GM12878 (cell line): ENCODE measurements at regions not wholly inside any gene's neighbourhood (a gene's known extent, or its start where the extent isn't known, plus 50 kb on each side); places are given as distances from the start of the nearest gene placed in this dataset.

Experiments used
- ATAC-seq: fragments of 200-7000 bp; cut with Tn5 transposase; 3 replicates; pipeline ENCODE4 v1.9.1; 2020; ENCODE audit warnings: mild to moderate bottlenecking, moderate library complexity
- BruUV-seq: library from RNA; stranded (reverse); fragments of 400-500 nt; replicated peaks from 2 replicates; lab custom pipeline; 2021; lab: Mats Ljungman, UMichigan
- CTCF ChIA-PET: fragments of 300-600 bp; sonication (Branson Sonifier 250); formaldehyde crosslinking; extraction: SDS; loops from one replicate; lab custom pipeline; 2021; ENCODE audit warnings: inconsistent platforms; lab: Yijun Ruan, JAX
- POLR2A ChIA-PET: fragments of 350-600 bp; formaldehyde crosslinking; extraction: SDS; loops from one replicate; lab custom pipeline; 2021; ENCODE audit warnings: inconsistent platforms; lab: Charles Lee
- RAD21 ChIA-PET: fragments of 300-600 bp; sonication (Branson Sonifier 250); formaldehyde crosslinking; loops from one replicate; lab custom pipeline; 2023; ENCODE audit warnings: antibody characterized with exemption; ENCODE audit not compliant: unreplicated experiment; lab: Charles Lee
- SMC1A ChIA-PET: fragments of 300-600 bp; sonication (Branson Sonifier 250); formaldehyde crosslinking; loops from one replicate; lab custom pipeline; 2023; ENCODE audit not compliant: unreplicated experiment, uncharacterized antibody; lab: Charles Lee
- DNase-seq: peaks from one replicate; pipeline ENCODE4 v3.0.0-alpha.2; 2011; ENCODE audit warnings: low read depth, low spot score
- FAIRE-seq: peaks from 3 replicates; lab custom pipeline; 2011; peaks lifted over from hg19 to GRCh38; lab: Jason Lieb, UNC
- H2AFZ ChIP-seq: 2 replicates; pipeline ENCODE4 v1.6.0; 2011; ENCODE audit warnings: low read depth, low read length, control low read depth; ENCODE audit not compliant: control insufficient read depth
- H3K27ac ChIP-seq: 2 replicates; pipeline ENCODE4 v1.5.1; 2011; ENCODE audit warnings: control low read depth; ENCODE audit not compliant: control insufficient read depth, insufficient read depth
- H3K27me3 ChIP-seq, 2 experiments: replicated peaks in 1 of 2; 2 replicates each; pipeline versions ENCODE4 v1.6.0 to v1.6.1; 2011; ENCODE audit warnings: low read length in 1 of 2; ENCODE audit not compliant: control insufficient read depth in 2 of 2, insufficient read depth in 2 of 2
- H3K36me3 ChIP-seq, 2 experiments: 2 replicates each; pipeline ENCODE4 v1.5.1; 2011; ENCODE audit warnings: low read length in 1 of 2; ENCODE audit not compliant: control insufficient read depth in 2 of 2, insufficient read depth in 2 of 2
- H3K4me1 ChIP-seq: 2 replicates; pipeline ENCODE4 v1.6.1; 2011; ENCODE audit warnings: mild to moderate bottlenecking, low read length, moderate library complexity, mixed read lengths; ENCODE audit not compliant: control insufficient read depth, insufficient read depth
- H3K4me2 ChIP-seq: 2 replicates; pipeline ENCODE4 v1.6.0; 2011; ENCODE audit warnings: control low read depth; ENCODE audit not compliant: control insufficient read depth, insufficient read depth
- H3K4me3 ChIP-seq: fragments of 200-600 bp; sonication (generic); 2 replicates; pipeline ENCODE4 v1.5.1; 2016
- H3K79me2 ChIP-seq: 2 replicates; pipeline ENCODE4 v1.6.0; 2011; ENCODE audit warnings: low read length; ENCODE audit not compliant: control insufficient read depth, insufficient read depth
- H3K9ac ChIP-seq: 2 replicates; pipeline ENCODE4 v1.8.0; 2011; ENCODE audit warnings: low read length, control low read depth, mixed read lengths; ENCODE audit not compliant: control insufficient read depth, insufficient read depth
- H3K9me3 ChIP-seq: replicated peaks from 3 replicates; pipeline ENCODE4 v1.5.1; 2011; ENCODE audit warnings: mild to moderate bottlenecking, low read length; ENCODE audit not compliant: control insufficient read depth, insufficient read depth
- H4K20me1 ChIP-seq: 2 replicates; pipeline ENCODE4 v1.6.0; 2011; ENCODE audit not compliant: control insufficient read depth, insufficient read depth
- CEBPZ ChIP-seq: fragments of 150-350 bp; IDR thresholded peaks from 2 replicates; pipeline ENCODE4 v1.6.1; 2016; ENCODE audit warnings: low read depth, low read length
- HDAC2 ChIP-seq: fragments of 200-600 bp; sonication (generic); IDR thresholded peaks from 2 replicates; pipeline ENCODE4 v1.6.1; 2017
- KAT2A ChIP-seq: conservative IDR thresholded peaks from 2 replicates; pipeline ENCODE4 v1.6.1; 2011; ENCODE audit warnings: low read depth, low read length; ENCODE audit not compliant: control insufficient read depth
- MXI1 ChIP-seq: fragments of 150-350 bp; IDR thresholded peaks from 2 replicates; pipeline ENCODE4 v1.6.1; 2011; ENCODE audit warnings: low read depth, mild to moderate bottlenecking, inconsistent platforms, low read length, improper control_type of control experiment
- POLR2AphosphoS2 ChIP-seq: IDR thresholded peaks from 2 replicates; pipeline ENCODE4 v1.6.1; 2011; ENCODE audit warnings: low read depth, mild to moderate bottlenecking, low read length, improper control_type of control experiment, moderate library complexity
- STAT1 ChIP-seq: fragments of 450-650 bp; conservative IDR thresholded peaks from 2 replicates; pipeline ENCODE4 v1.6.1; 2014; ENCODE audit warnings: antibody characterized with exemption, mild to moderate bottlenecking
- ZNF274 ChIP-seq: IDR thresholded peaks from one replicate; pipeline ENCODE4 v1.8.0; 2011; ENCODE audit not compliant: insufficient read length, insufficient read depth
- WGBS: methylation state at CpG from one replicate; pipeline ENCODE4 v1.1.6; 2016; ENCODE audit warnings: low lambda C conversion rate; ENCODE audit not compliant: insufficient replicate concordance, insufficient coverage; ENCODE audit errors: missing lambda C conversion rate; 5-methylcytosine and 5-hydroxymethylcytosine counted together
- in situ Hi-C: fragments of 300-500 bp; cut with MboI; formaldehyde crosslinking; loops from 9 replicates; pipeline ENCODE4 v1.14.3; 2018; ENCODE audit warnings: mixed read lengths
- intact Hi-C: fragments of 100-400 bp; cut with micrococcal nuclease; formaldehyde crosslinking; loops from one replicate; pipeline ENCODE4 v1.14.2; 2022; ENCODE audit not compliant: unreplicated experiment

DNA sequence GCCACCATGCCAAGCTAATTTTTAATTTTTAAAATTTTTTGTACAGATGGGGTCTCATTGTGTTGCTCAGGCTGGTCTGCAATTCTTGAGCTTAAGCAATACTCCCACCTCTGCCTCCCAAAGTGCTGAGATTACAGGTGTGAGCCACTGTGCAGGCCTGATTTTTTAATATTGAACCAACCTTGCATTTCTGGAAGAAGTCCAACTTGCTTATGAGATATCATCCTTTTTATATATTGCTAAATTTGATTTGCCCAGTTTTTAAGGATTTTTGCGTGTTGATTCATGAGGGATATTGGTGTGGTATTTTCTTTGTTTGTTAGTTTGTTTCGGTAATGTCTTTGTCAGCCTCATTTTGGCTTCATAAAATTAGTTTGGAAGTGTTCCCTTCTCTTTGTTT, 196.4 kb downstream of the SEC14L1 start:
- BruUV-seq, result TSS peak; percentile 17
- no peak overlapping the region for H3K9ac ChIP-seq
- ATAC-seq, result no peak
- SMC1A ChIA-PET, result interaction anchor here (1.7 kb wide), 1 partner anchor 63 kb away, joined by 5 read pairs; no protein-coding TSS in a partner anchor
- RAD21 ChIA-PET, result no interaction called here
- H3K27me3 ChIP-seq, result no peaks in the 10 kb centered on the region
- H2AFZ ChIP-seq, result no peak overlapping the region
- CTCF ChIA-PET, result no interaction called here
- H3K36me3 ChIP-seq, result 0 out of 4 replicates have a peak, but pooled peaks cover 0 to 4% of the 10 kb centered on the region in 2 experiments
- intact Hi-C loops (no loop called here), in situ Hi-C loops (loop anchor here (25.0 kb wide), 1 partner anchor 100 kb away; no protein-coding TSS in a partner anchor)
- peaks cover 32% of the 10 kb centered on the region for H3K79me2 ChIP-seq
- POLR2A ChIA-PET, result interaction anchor here (0.6 kb wide), 1 partner anchor 218 kb away, joined by 3 read pairs; no protein-coding TSS in a partner anchor
- H3K27ac ChIP-seq, result no peak overlapping the region
- no peak overlapping the region for H3K4me3 ChIP-seq
- peaks cover 2% of the 10 kb centered on the region for H3K9me3 ChIP-seq
- no peak for DNase-seq
- WGBS, result 97% methylated on average over 2 of the region's 2 CpGs
- FAIRE-seq, result no peak
- TF ChIP-seq STAT1 (no peak), POLR2AphosphoS2 (no peak), MXI1 (no peak), HDAC2 (no peak), CEBPZ (no peak), KAT2A (no peak), ZNF274 (no peak)
- no peak overlapping the region for H3K4me2 ChIP-seq
- H4K20me1 ChIP-seq, result no peaks in the 10 kb centered on the region
- peaks cover 17% of the 10 kb centered on the region for H3K4me1 ChIP-seq
